Fibroblast of villous mesenchyme (primary cell): ENCODE measurements at regions not wholly inside any gene's neighbourhood (a gene's known extent, or its start where the extent isn't known, plus 50 kb on each side); places are given as distances from the start of the nearest gene placed in this dataset.

Experiments used
- DNase-seq: peaks from one replicate; pipeline ENCODE4 v3.0.0-alpha.2; 2010; ENCODE audit warnings: low read depth
- H3K4me3 ChIP-seq: 2 replicates; pipeline ENCODE4 v1.5.1; 2011; ENCODE audit warnings: low read depth, mild to moderate bottlenecking, low read length
- TF ChIP-seq, protein P1 (sequence below): IDR thresholded peaks from 2 replicates; pipeline ENCODE4 v1.5.1; 2012; ENCODE audit warnings: low read depth, mild to moderate bottlenecking, low read length; ENCODE audit not compliant: insufficient read depth

DNA sequence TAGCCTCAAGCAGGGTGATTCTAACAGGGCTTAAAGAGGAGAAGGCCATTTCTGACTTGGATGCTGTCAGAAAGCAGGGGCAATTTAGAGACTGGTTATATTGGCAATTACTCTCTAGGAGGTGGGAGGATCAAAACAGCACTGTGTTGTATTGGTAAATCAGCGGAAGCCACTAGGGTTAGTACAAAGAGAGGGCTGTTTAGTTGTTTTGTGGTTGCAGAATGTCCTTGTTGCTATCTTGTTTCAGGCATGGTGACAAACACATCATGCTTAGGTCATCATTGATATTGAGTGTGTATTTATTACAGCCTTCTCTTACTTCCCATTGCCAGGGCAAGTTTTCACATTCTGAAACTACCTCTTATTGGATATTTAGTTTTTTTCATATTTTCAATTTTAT is 165.3 kb downstream of the TAF11L14 start:
- H3K4me3 ChIP-seq, result no peak overlapping the region
- DNase-seq, result no peak
- TF ChIP-seq, protein P1, sequence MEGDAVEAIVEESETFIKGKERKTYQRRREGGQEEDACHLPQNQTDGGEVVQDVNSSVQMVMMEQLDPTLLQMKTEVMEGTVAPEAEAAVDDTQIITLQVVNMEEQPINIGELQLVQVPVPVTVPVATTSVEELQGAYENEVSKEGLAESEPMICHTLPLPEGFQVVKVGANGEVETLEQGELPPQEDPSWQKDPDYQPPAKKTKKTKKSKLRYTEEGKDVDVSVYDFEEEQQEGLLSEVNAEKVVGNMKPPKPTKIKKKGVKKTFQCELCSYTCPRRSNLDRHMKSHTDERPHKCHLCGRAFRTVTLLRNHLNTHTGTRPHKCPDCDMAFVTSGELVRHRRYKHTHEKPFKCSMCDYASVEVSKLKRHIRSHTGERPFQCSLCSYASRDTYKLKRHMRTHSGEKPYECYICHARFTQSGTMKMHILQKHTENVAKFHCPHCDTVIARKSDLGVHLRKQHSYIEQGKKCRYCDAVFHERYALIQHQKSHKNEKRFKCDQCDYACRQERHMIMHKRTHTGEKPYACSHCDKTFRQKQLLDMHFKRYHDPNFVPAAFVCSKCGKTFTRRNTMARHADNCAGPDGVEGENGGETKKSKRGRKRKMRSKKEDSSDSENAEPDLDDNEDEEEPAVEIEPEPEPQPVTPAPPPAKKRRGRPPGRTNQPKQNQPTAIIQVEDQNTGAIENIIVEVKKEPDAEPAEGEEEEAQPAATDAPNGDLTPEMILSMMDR, result no peak

DNA sequence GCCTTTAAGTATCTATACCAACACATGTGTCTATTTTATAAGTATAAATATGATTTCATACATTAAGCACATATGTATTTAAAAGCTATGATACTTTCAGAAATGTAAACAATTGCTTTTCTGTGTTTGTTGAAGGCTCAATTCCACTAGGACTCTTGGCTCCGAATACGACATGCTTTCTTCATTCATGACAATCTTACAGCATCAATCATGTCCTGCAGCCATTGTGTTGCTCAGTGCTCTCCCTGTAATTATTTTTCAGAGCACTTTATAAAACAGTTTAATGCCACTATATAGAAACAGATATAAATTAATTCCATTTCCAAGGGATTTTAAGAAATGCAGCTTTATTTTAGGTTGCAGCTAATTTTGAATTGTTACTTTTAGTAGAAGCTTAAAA is 167.3 kb downstream of the TAF11L14 start:
- TF ChIP-seq, protein P1, result no peak
- DNase-seq, result no peak
- H3K4me3 ChIP-seq, result no peak overlapping the region

DNA sequence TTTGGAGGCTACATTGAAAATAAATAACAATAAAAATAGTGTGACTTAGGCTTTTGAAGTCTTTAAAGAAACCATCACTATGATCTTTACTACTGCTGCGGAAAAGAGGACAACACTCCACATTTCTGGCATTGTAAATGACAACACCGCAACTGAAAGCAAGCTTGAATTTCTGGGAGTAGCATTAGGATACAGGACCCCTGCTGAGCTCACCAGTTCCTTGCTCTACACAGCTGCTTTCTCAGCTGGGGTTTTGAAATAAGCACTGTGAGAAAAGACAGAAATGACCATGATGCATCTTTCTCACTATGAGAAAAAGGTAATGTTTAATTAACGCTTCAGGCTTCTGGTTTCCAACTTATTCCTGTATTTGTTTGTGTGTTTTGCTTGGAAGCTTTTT is 168.0 kb downstream of the TAF11L14 start:
- TF ChIP-seq, protein P1, result no peak
- DNase-seq, result peak; percentile 3
- no peak overlapping the region for H3K4me3 ChIP-seq

DNA sequence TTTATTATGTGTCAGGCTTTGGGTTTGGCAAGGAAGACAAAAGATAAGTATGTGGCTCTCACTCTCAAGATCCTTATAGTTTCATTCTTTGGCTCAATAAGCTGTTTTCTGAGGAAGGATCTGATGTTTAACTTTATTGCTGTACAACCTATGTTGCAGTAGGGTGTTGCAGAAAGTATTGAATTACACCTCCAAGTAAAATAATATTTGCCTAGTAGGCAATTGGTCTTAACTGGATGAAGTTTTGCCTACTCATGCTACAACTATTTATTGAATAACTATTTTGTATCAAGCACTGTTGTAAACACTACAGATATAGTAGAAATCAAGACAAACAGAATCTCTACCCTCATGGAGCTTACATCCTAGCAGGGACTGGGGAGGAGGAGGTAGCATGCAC is 169.7 kb downstream of the TAF11L14 start:
- TF ChIP-seq, protein P1, result no peak
- DNase-seq, result no peak
- no peak overlapping the region for H3K4me3 ChIP-seq

DNA sequence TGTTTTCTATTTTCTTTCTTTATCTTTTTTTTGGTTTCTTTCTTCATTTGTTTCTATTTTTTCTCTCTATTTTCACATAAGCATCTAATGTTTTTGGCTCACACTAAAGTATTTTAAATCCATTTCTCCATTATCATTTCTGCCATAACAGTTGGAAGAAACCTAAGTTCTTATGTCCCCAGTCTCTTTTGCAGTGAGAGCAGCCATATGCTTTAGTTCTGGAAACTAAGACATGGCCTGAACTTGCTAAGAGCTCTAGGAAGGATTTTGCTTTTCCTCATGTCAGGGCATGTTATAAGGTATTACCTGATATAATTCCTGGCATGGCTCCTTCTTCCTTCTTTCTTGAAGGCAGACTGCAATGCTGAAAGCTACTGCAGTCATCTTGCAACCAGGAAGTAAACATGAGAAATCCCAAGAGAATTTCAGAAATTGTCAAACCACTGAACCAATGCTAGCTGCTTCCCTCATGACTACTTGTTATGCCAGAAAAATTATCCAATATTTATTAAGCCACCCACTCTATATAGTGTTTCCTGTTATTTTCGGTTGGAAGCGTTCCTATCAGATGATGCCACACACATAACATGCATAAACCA is 171.1 kb downstream of the TAF11L14 start:
- no peak for DNase-seq

DNA sequence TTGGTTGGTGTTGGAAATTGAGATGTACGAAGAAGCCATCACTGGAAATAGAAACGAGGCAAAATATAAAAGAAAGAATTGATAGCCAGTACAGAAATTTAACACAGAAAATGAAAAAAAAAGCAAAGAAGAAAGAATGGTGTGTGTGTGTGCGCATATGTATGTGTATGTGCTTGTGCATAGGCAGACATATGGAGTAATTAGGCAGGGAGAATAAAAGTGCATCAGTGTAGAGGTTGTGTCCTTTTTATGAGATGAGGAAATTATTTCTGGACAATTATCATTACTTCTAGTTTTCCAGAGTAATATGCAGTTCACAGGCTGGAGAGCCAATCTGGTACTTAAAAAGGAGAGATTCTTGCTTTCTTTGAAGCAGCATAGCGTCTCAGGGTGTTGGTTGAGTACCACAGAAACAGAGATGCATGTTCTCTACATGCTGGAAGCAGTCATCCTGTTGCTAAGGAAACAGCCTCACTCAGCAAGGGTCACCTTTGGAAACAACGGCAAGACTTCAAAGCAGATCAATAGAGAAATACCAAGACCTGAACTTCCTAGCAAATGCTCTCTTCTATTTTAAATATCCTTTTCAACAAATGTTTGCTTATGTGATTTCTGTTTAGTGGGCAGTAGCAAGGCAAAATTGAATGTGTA is 172.7 kb downstream of the TAF11L14 start:
- H3K4me3 ChIP-seq, result no peak overlapping the region
- TF ChIP-seq, protein P1, result no peak
- DNase-seq, result no peak

More for the DNA sequence above, 171.1 kb downstream of the TAF11L14 start:
- TF ChIP-seq, protein P1, result no peak
- H3K4me3 ChIP-seq, result no peak overlapping the region
